ENCODE measurements at regions not wholly inside any gene's neighbourhood (a gene's known extent, or its start where the extent isn't known, plus 50 kb on each side); places are given as distances from the start of the nearest gene placed in this dataset.

- H3K4me2 ChIP-seq (ENCODE audit: low read length) = no peak overlapping the region
- H3K9me3 Mint-ChIP-seq (ENCODE audit: unreplicated experiment) = no peaks in the 10 kb centered on the region
- no peaks in the 10 kb centered on the region for H3K36me3 Mint-ChIP-seq (ENCODE audit: low read depth, unreplicated experiment)
- no peaks in the 10 kb centered on the region for H3K27me3 Mint-ChIP-seq (ENCODE audit: low read depth, unreplicated experiment)
- no peak overlapping the region for H2AFZ ChIP-seq (ENCODE audit: low read depth, low read length)
- TF ChIP-seq CTCF (IDR thresholded peaks at IDR 0.05; ENCODE audit: insufficient read depth, low read depth, low read length) (no peak), EZH2 (IDR thresholded peaks at IDR 0.05; ENCODE audit: insufficient read depth, low read length) (no peak)
- no peak overlapping the region for H3K27ac ChIP-seq (ENCODE audit: low read depth, low read length)
- no peaks in the 10 kb centered on the region for H3K79me2 ChIP-seq (ENCODE audit: insufficient read depth, low read length)
- H3K27ac Mint-ChIP-seq (ENCODE audit: unreplicated experiment) = no peak overlapping the region
- H4K20me1 ChIP-seq (ENCODE audit: insufficient read depth, low read length) = no peaks in the 10 kb centered on the region
- no peak overlapping the region for H3K4me3 Mint-ChIP-seq (ENCODE audit: unreplicated experiment)
- H3K9me3 ChIP-seq (ENCODE audit: insufficient read depth, low read depth, low read length) = no peaks in the 10 kb centered on the region
- no peak overlapping the region for H3K9ac ChIP-seq (ENCODE audit: low read length)
- FAIRE-seq = no peak
- peaks cover 4% of the 10 kb centered on the region for H3K4me1 ChIP-seq (ENCODE audit: insufficient read depth, low read length)
- H3K36me3 ChIP-seq (ENCODE audit: insufficient read depth, low read length) = no peaks in the 10 kb centered on the region
- no peaks in the 10 kb centered on the region for H3K27me3 ChIP-seq (ENCODE audit: insufficient read depth, low read length)
- no peak overlapping the region for H3K4me3 ChIP-seq (ENCODE audit: insufficient read depth, low read depth, low read length)
- no peak for DNase-seq (ENCODE audit: low read depth)
- no peaks in the 10 kb centered on the region for H3K4me1 Mint-ChIP-seq (ENCODE audit: low read depth, unreplicated experiment)
These were observed 592.5 kb upstream of the GJE1 start for GRCh38 chr6:141540207-141540606.

- H3K79me2 ChIP-seq (ENCODE audit: insufficient read depth, low read length) = no peaks in the 10 kb centered on the region
- DNase-seq (ENCODE audit: low read depth) (no peak), FAIRE-seq (no peak)
- H2AFZ ChIP-seq (ENCODE audit: low read depth, low read length) = no peak overlapping the region
- H3K36me3 ChIP-seq (ENCODE audit: insufficient read depth, low read length) = no peaks in the 10 kb centered on the region
- H3K9ac ChIP-seq (ENCODE audit: low read length) = no peak overlapping the region
- no peaks in the 10 kb centered on the region for H3K27me3 ChIP-seq (ENCODE audit: insufficient read depth, low read length)
- no peaks in the 10 kb centered on the region for H3K4me1 Mint-ChIP-seq (ENCODE audit: low read depth, unreplicated experiment)
- no peak overlapping the region for H3K27ac Mint-ChIP-seq (ENCODE audit: unreplicated experiment)
- no peaks in the 10 kb centered on the region for H4K20me1 ChIP-seq (ENCODE audit: insufficient read depth, low read length)
- H3K4me3 Mint-ChIP-seq (ENCODE audit: unreplicated experiment) = no peak overlapping the region
- H3K27me3 Mint-ChIP-seq (ENCODE audit: low read depth, unreplicated experiment) = no peaks in the 10 kb centered on the region
- H3K4me1 ChIP-seq (ENCODE audit: insufficient read depth, low read length) = peaks cover 4% of the 10 kb centered on the region
- H3K27ac ChIP-seq (ENCODE audit: low read depth, low read length) = no peak overlapping the region
- no peaks in the 10 kb centered on the region for H3K9me3 ChIP-seq (ENCODE audit: insufficient read depth, low read depth, low read length)
- no peaks in the 10 kb centered on the region for H3K9me3 Mint-ChIP-seq (ENCODE audit: unreplicated experiment)
- no peak overlapping the region for H3K4me3 ChIP-seq (ENCODE audit: insufficient read depth, low read depth, low read length)
- H3K36me3 Mint-ChIP-seq (ENCODE audit: low read depth, unreplicated experiment) = no peaks in the 10 kb centered on the region
- H3K4me2 ChIP-seq (ENCODE audit: low read length) = no peak overlapping the region
- TF ChIP-seq EZH2 (IDR thresholded peaks at IDR 0.05; ENCODE audit: insufficient read depth, low read length) (no peak), CTCF (IDR thresholded peaks at IDR 0.05; ENCODE audit: insufficient read depth, low read depth, low read length) (no peak)
These were observed 593.1 kb upstream of the GJE1 start for GRCh38 chr6:141539617-141540016.

GRCh38 chr6:141532211-141532610 lies 600.5 kb upstream of the GJE1 start:
- H3K9me3 ChIP-seq (ENCODE audit: insufficient read depth, low read depth, low read length) = peaks cover 9% of the 10 kb centered on the region
- no peaks in the 10 kb centered on the region for H3K27me3 ChIP-seq (ENCODE audit: insufficient read depth, low read length)
- H2AFZ ChIP-seq (ENCODE audit: low read depth, low read length) = no peak overlapping the region
- Mint-ChIP-seq H3K9me3 (ENCODE audit: unreplicated experiment) (peaks cover 5% of the 10 kb centered on the region), H3K27me3 (ENCODE audit: low read depth, unreplicated experiment) (no peaks in the 10 kb centered on the region), H3K4me1 (ENCODE audit: low read depth, unreplicated experiment) (no peaks in the 10 kb centered on the region), H3K4me3 (ENCODE audit: unreplicated experiment) (no peak overlapping the region), H3K27ac (ENCODE audit: unreplicated experiment) (no peak overlapping the region), H3K36me3 (ENCODE audit: low read depth, unreplicated experiment) (no peaks in the 10 kb centered on the region)
- no peak for TF ChIP-seq CTCF (IDR thresholded peaks at IDR 0.05; ENCODE audit: insufficient read depth, low read depth, low read length)
- TF ChIP-seq EZH2 (IDR thresholded peaks at IDR 0.05; ENCODE audit: insufficient read depth, low read length) = no peak
- no peak overlapping the region for H3K4me3 ChIP-seq (ENCODE audit: insufficient read depth, low read depth, low read length)
- no peaks in the 10 kb centered on the region for H4K20me1 ChIP-seq (ENCODE audit: insufficient read depth, low read length)
- no peaks in the 10 kb centered on the region for H3K79me2 ChIP-seq (ENCODE audit: insufficient read depth, low read length)
- no peak overlapping the region for H3K4me2 ChIP-seq (ENCODE audit: low read length)
- DNase-seq (ENCODE audit: low read depth) (no peak), FAIRE-seq (no peak)
- H3K27ac ChIP-seq (ENCODE audit: low read depth, low read length) = no peak overlapping the region
- H3K36me3 ChIP-seq (ENCODE audit: insufficient read depth, low read length) = no peaks in the 10 kb centered on the region
- H3K9ac ChIP-seq (ENCODE audit: low read length) = no peak overlapping the region
- H3K4me1 ChIP-seq (ENCODE audit: insufficient read depth, low read length) = no peaks in the 10 kb centered on the region
